Activated CD4-positive, alpha-beta memory T cell treated with anti-CD3 and anti-CD28 coated beads, Interleukin-2, amount 10 ng/mL, durations not matched to agents 7 days and 5 days (primary cell): ENCODE measurements at regions not wholly inside any gene's neighbourhood (a gene's known extent, or its start where the extent isn't known, plus 50 kb on each side); places are given as distances from the start of the nearest gene placed in this dataset.

Experiments
- CTCF ChIA-PET: fragments of 350-600 bp; sonication (Branson Sonifier 250); formaldehyde crosslinking; loops from one replicate; lab custom pipeline; 2021; ENCODE audit warnings: antibody characterized with exemption, inconsistent platforms; lab: Charles Lee
- POLR2A ChIA-PET: fragments of 350-600 bp; sonication (Branson Sonifier 250); formaldehyde crosslinking; loops from one replicate; lab custom pipeline; 2021; ENCODE audit warnings: antibody characterized with exemption; lab: Charles Lee
- DNase-seq: peaks from one replicate; pipeline ENCODE4 v3.0.0-alpha.2; 2020
- H3K27ac Mint-ChIP-seq: one replicate; pipeline ENCODE4 v1.8.0; 2021; ENCODE audit warnings: mild to moderate bottlenecking, mixed read lengths
- H3K27me3 Mint-ChIP-seq: one replicate; pipeline ENCODE4 v1.8.0; 2021; ENCODE audit warnings: mixed read lengths
- H3K36me3 Mint-ChIP-seq: one replicate; pipeline ENCODE4 v1.8.0; 2021; ENCODE audit warnings: low read depth, mixed read lengths
- H3K4me1 Mint-ChIP-seq: one replicate; pipeline ENCODE4 v1.8.0; 2021; ENCODE audit warnings: mixed read lengths
- H3K4me3 Mint-ChIP-seq: one replicate; pipeline ENCODE4 v1.8.0; 2021; ENCODE audit warnings: mild to moderate bottlenecking, mixed read lengths
- H3K9me3 Mint-ChIP-seq: one replicate; pipeline ENCODE4 v1.8.0; 2021; ENCODE audit warnings: mixed read lengths

DNA sequence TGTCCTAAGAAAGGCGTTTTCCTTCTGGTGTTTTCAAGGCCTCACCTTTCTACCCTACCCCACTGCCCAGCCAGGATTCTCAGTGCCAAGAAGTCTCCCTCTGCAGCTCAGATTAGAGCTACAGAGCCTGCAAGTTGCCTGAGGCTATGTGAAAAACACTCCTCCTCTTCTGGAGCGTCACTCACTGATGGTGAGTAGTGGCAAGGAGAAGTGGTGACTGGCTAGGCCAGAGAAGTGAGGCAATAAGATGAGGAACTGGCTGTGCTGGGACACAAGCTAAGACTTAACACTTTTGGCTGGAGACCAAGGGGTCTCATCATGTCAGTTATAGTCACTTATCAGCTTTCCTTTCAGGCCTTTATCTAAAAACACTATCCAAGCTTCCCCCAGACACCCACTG lies 86.7 kb upstream of the PRKAR2B start:
- H3K4me3 Mint-ChIP-seq: no peak overlapping the region
- ChIA-PET CTCF (no interaction called here), POLR2A (no interaction called here)
- H3K4me1 Mint-ChIP-seq: no peaks in the 10 kb centered on the region
- H3K36me3 Mint-ChIP-seq: no peaks in the 10 kb centered on the region
- no peak overlapping the region for H3K27ac Mint-ChIP-seq
- H3K9me3 Mint-ChIP-seq: no peaks in the 10 kb centered on the region
- no peak for DNase-seq
- H3K27me3 Mint-ChIP-seq: peaks cover under 1% of the 10 kb centered on the region

DNA sequence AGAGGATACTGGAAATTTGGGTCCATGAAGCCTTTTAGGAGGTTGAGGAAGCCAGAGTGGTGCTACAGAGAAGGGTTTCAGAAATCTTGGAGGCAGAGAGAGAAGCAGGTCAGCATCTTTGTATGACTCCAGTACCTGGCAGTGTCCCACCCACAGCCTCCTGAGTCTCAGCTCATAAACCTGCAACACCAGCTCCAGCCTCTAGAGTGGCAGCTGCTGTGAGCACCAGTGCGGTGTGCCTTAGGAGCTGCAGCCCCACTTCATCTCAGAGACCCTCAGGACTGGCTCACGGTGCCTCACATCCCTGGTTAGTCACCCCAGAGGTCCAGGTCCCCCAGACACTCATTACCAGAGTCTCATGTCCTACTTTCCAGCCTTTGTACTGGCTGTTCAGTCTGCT lies 84.8 kb upstream of the PRKAR2B start:
- no peak for DNase-seq
- H3K36me3 Mint-ChIP-seq: no peaks in the 10 kb centered on the region
- no peaks in the 10 kb centered on the region for H3K9me3 Mint-ChIP-seq
- POLR2A ChIA-PET: no interaction called here
- H3K4me3 Mint-ChIP-seq: no peak overlapping the region
- H3K27ac Mint-ChIP-seq: no peak overlapping the region
- no peaks in the 10 kb centered on the region for H3K4me1 Mint-ChIP-seq
- H3K27me3 Mint-ChIP-seq: peaks cover 2% of the 10 kb centered on the region
- CTCF ChIA-PET: no interaction called here

DNA sequence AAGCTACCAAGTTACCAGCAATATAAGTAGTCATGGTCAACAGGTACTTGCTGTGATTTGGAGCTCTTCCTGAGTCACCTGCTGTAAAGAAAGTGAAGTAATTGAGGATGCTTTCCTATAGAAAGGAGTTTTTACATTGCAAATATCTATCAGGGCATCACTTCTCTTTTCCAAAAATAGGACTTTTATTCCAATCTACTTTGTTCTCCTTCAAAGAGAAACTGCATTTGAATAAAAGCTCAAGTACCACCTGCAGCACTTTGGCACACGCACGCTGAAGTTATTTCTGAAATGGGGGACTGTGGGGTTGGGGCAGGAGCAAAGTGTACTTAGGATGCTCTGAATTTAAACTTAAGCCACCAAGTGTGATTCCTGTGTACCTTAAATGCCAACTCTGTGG lies 81.8 kb upstream of the PRKAR2B start:
- H3K4me1 Mint-ChIP-seq: no peaks in the 10 kb centered on the region
- H3K4me3 Mint-ChIP-seq: no peak overlapping the region
- no peaks in the 10 kb centered on the region for H3K9me3 Mint-ChIP-seq
- peaks cover 2% of the 10 kb centered on the region for H3K27me3 Mint-ChIP-seq
- no peak for DNase-seq
- CTCF ChIA-PET: interaction anchor here (1.4 kb wide), 1 partner anchor 15 kb away, joined by 3 read pairs; no protein-coding TSS in a partner anchor
- no peak overlapping the region for H3K27ac Mint-ChIP-seq
- no peaks in the 10 kb centered on the region for H3K36me3 Mint-ChIP-seq
- POLR2A ChIA-PET: no interaction called here

DNA sequence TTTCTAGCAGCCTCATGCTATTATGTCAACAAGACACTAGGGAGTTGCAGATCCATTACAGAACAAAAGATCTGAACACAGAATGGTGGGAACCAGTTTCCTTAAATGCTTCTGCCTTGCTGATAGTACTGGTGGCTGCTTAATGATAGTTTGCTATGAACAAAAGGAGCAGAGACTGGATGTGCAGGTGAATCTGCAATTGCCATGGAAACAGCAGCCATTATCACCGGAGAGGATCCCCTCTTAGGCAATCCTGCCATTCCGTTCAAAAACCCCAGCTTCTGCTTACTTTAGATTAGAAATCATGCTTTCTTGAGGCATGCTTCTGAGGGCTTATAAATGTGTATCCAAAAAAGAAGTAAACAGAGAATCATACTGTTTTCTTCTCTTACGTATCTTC lies 80.0 kb upstream of the PRKAR2B start:
- H3K9me3 Mint-ChIP-seq: no peaks in the 10 kb centered on the region

DNA sequence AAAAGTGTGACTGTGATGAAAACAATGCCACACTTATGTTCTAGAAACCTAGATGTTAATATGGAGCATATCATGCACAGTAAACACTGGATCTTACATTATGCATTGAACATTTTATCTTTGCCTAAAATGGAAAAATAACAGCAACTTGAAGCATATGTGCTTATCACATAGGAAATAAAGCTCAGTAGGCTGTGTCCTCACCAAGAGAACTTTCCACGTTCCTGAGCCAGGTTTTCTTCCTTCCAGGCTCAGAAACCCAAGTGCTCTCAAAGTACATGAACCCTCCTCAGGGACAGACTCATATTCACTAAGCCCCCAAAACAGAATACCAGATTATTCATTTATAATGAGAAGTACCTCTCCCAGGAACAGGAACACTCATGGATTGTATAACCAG lies 79.4 kb upstream of the PRKAR2B start:
- POLR2A ChIA-PET: no interaction called here
- H3K27ac Mint-ChIP-seq: no peak overlapping the region
- H3K27me3 Mint-ChIP-seq: peaks cover 2% of the 10 kb centered on the region
- DNase-seq: no peak
- CTCF ChIA-PET: no interaction called here
- H3K9me3 Mint-ChIP-seq: no peaks in the 10 kb centered on the region
- no peak overlapping the region for H3K4me3 Mint-ChIP-seq
- no peaks in the 10 kb centered on the region for H3K4me1 Mint-ChIP-seq
- no peaks in the 10 kb centered on the region for H3K36me3 Mint-ChIP-seq

More for the DNA sequence above, 80.0 kb upstream of the PRKAR2B start:
- ChIA-PET POLR2A (no interaction called here), CTCF (no interaction called here)
- Mint-ChIP-seq H3K36me3 (no peaks in the 10 kb centered on the region), H3K27me3 (peaks cover 2% of the 10 kb centered on the region), H3K4me3 (no peak overlapping the region), H3K27ac (no peak overlapping the region), H3K4me1 (no peaks in the 10 kb centered on the region)
- no peak for DNase-seq

- H3K36me3 Mint-ChIP-seq: no peaks in the 10 kb centered on the region
- no peak overlapping the region for H3K27ac Mint-ChIP-seq
- peaks cover 7% of the 10 kb centered on the region for H3K27me3 Mint-ChIP-seq
- no peaks in the 10 kb centered on the region for H3K9me3 Mint-ChIP-seq
- POLR2A ChIA-PET: no interaction called here
- CTCF ChIA-PET: no interaction called here
- H3K4me3 Mint-ChIP-seq: no peak overlapping the region
- DNase-seq: no peak
- H3K4me1 Mint-ChIP-seq: no peaks in the 10 kb centered on the region
These were observed 78.4 kb upstream of the PRKAR2B start for GRCh38 chr7:106966121-106966520.

DNA sequence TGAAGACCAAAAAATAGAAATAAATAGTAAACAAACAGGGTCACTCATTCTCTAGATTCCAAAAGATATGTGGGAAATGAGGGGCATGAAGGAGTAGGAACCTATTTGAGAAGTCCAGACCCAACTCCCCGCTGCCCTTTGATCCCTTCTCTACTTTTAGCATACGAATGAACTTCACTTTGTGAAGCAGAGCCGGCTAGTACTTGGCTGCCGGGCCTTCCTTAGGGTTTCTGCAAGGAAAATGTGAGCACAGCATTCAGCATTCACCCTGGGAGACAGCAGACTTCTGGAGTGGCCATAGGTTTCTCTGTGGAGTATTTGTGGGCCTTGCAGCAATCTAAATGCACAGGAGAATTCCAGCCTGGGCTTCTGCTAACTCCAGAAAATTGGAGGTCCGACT lies 76.3 kb upstream of the PRKAR2B start:
- Mint-ChIP-seq H3K27me3 (peaks cover 5% of the 10 kb centered on the region), H3K4me3 (no peak overlapping the region), H3K9me3 (no peaks in the 10 kb centered on the region), H3K36me3 (no peaks in the 10 kb centered on the region), H3K27ac (no peak overlapping the region), H3K4me1 (no peaks in the 10 kb centered on the region)
- DNase-seq: no peak
- CTCF ChIA-PET: no interaction called here
- POLR2A ChIA-PET: no interaction called here

GRCh38 chr7:106978425-106979420 lies 65.8 kb upstream of the PRKAR2B start:
- Mint-ChIP-seq H3K9me3 (no peaks in the 10 kb centered on the region), H3K36me3 (no peaks in the 10 kb centered on the region), H3K4me1 (no peaks in the 10 kb centered on the region), H3K27me3 (no peaks in the 10 kb centered on the region), H3K4me3 (no peak overlapping the region), H3K27ac (no peak overlapping the region)
- no peak for DNase-seq
- CTCF ChIA-PET: no interaction called here
- POLR2A ChIA-PET: no interaction called here

DNA sequence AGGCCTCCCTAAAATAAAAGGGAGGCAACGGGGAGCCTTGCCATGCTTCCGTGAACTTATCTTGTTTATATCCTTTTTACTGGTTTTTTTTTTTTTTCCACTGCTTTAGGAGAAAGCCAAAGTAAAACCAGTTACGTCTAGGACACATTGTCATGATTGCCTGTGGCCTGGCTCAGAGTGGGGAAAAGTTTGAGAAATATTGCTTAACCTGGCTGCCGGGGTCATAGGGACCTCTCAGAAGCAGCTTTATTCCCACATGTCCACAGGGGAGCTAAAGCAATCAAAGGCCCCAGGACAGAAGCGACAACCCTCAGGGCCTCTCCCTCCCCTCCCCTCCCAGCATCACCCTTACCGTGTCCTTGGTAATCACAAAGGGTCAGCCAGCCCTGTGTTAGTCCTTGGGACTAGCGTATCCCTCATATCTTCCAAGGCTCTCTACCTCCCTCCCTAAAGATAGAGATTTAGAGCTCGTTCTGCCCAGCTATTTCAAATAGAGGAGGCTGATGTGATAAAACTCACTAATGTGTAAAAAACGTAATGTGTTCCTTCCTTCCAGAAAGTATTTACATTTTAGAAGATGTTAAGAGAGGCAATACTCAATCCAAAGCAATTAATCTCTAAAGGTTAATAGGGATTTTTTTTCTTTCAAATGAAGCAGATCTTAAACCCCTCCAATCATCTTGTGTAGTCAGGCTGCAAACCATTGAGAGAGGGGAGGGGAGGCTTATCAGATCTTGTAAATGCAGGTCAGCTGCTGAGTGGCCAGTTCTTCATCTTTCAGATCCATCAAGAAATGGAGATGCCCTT lies 64.8 kb upstream of the PRKAR2B start:
- Mint-ChIP-seq H3K27me3 (no peaks in the 10 kb centered on the region), H3K4me3 (no peak overlapping the region), H3K27ac (no peak overlapping the region), H3K36me3 (no peaks in the 10 kb centered on the region), H3K4me1 (no peaks in the 10 kb centered on the region), H3K9me3 (no peaks in the 10 kb centered on the region)
- ChIA-PET CTCF (no interaction called here), POLR2A (no interaction called here)
- DNase-seq: no peak

- Mint-ChIP-seq H3K36me3 (no peaks in the 10 kb centered on the region), H3K4me1 (no peaks in the 10 kb centered on the region), H3K27me3 (no peaks in the 10 kb centered on the region), H3K9me3 (no peaks in the 10 kb centered on the region), H3K4me3 (no peak overlapping the region), H3K27ac (no peak overlapping the region)
- DNase-seq: no peak
- CTCF ChIA-PET: no interaction called here
- POLR2A ChIA-PET: no interaction called here
These were observed 64.2 kb upstream of the PRKAR2B start for GRCh38 chr7:106980358-106980685.

DNA sequence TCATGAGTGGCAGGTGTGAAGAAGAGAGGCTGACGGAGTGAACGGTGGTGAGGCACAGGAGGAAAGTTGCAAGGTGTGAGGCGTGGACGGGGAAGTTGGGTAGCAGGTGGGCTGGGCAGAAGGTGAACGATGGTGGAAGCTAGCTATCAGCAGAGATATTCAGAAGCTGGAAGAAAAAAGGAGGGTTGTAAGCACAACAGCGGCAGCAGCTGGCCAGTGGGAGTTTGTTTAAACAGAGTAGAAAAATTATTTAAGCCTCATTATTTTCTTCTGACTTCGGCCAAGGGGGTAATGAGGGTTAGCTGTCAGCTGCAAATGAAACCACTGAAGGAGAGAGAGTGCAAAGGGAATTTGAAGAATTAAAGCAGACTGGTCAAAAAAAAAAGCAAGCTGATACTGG lies 62.1 kb upstream of the PRKAR2B start:
- no peaks in the 10 kb centered on the region for H3K4me1 Mint-ChIP-seq
- no peak for DNase-seq
- no peaks in the 10 kb centered on the region for H3K27me3 Mint-ChIP-seq
- POLR2A ChIA-PET: no interaction called here
- CTCF ChIA-PET: no interaction called here
- H3K4me3 Mint-ChIP-seq: no peak overlapping the region
- H3K9me3 Mint-ChIP-seq: no peaks in the 10 kb centered on the region
- no peak overlapping the region for H3K27ac Mint-ChIP-seq
- no peaks in the 10 kb centered on the region for H3K36me3 Mint-ChIP-seq

DNA sequence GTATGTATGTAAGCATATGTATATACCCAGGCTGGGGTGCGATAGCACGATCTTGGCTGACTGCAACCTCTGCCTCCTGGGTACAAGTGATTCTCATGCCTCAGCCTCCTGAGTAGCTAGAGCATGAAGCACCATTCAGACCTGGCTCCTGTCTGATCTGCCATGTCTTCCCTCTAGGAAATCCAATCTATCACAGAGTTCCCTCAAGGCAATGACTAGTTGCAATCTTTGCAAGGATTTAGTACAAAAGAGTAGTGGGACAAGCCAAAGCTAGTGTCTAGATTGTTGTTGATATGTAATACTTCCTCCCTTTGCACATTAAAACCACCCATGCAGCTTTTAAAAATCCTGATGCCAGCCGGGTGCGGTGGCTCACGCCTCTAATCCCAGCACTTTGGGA lies 60.5 kb upstream of the PRKAR2B start:
- Mint-ChIP-seq H3K9me3 (no peaks in the 10 kb centered on the region), H3K27me3 (no peaks in the 10 kb centered on the region), H3K36me3 (no peaks in the 10 kb centered on the region), H3K4me3 (no peak overlapping the region), H3K4me1 (no peaks in the 10 kb centered on the region), H3K27ac (no peak overlapping the region)
- CTCF ChIA-PET: no interaction called here
- POLR2A ChIA-PET: no interaction called here
- DNase-seq: no peak

DNA sequence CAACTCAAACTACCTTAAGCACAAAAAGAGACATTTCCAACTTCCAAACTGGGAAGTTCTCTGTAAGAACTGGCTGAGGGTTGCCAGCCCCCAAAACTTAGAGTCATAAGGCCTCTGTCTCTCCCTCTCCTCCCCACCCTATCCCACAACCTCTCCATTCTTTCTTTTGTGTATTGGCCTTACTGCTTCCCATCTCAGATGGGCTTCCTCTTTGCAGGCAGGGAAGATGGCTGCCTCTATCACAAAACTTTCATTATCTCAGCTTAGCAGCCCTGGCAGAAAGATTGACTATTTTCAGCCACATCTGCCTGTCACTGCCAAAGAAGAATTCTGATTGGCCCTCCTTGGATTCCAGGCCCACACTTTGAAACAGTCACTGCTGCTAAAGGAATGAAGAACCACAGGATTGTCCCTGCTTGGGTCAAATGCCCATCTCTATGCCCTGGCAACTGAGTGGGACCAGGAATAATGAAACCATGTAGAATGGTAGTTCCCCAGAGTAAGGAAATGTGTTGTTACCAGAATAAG lies 58.0 kb upstream of the PRKAR2B start:
- no peaks in the 10 kb centered on the region for H3K4me1 Mint-ChIP-seq
- POLR2A ChIA-PET: no interaction called here
- no peaks in the 10 kb centered on the region for H3K36me3 Mint-ChIP-seq
- peaks cover 2% of the 10 kb centered on the region for H3K27me3 Mint-ChIP-seq
- no peak overlapping the region for H3K4me3 Mint-ChIP-seq
- H3K27ac Mint-ChIP-seq: no peak overlapping the region
- DNase-seq: no peak
- CTCF ChIA-PET: no interaction called here
- H3K9me3 Mint-ChIP-seq: no peaks in the 10 kb centered on the region
